DMS 273 treated with DMSO at 0.1 percent for 48 hours (cell line): ENCODE measurements at regions not wholly inside any gene's neighbourhood (a gene's known extent, or its start where the extent isn't known, plus 50 kb on each side); places are given as distances from the start of the nearest gene placed in this dataset.

Experiments
- DNase-seq: peaks from one replicate; lab custom pipeline; 2025; lab: John Stamatoyannopoulos, UW

GRCh38 chr3:132236701-132237651 lies 80.2 kb upstream of the ACP3 start:
- DNase-seq: peak; percentile 65

- no peak for DNase-seq
Observed at GRCh38 chr3:132237652-132238032, 79.6 kb upstream of the ACP3 start.

DNA sequence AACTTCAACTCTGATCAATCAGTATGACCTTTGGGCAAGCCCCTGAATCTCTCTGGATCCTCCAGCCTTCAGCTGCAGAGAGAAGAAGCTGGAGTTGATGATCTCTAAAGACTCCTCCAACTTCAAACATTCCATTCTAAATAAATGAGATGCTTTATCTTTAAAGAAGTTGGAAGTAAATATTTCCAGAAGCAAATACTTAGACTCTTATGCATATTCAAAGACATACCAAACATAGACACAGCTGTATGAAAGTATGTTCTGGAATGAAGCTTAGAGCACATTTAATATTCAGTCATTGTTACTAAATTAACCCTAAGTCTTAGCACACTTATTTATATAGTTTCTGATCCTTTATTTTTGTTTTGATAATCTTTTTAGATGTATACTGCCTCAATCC lies 77.6 kb upstream of the ACP3 start:
- DNase-seq: no peak

DNA sequence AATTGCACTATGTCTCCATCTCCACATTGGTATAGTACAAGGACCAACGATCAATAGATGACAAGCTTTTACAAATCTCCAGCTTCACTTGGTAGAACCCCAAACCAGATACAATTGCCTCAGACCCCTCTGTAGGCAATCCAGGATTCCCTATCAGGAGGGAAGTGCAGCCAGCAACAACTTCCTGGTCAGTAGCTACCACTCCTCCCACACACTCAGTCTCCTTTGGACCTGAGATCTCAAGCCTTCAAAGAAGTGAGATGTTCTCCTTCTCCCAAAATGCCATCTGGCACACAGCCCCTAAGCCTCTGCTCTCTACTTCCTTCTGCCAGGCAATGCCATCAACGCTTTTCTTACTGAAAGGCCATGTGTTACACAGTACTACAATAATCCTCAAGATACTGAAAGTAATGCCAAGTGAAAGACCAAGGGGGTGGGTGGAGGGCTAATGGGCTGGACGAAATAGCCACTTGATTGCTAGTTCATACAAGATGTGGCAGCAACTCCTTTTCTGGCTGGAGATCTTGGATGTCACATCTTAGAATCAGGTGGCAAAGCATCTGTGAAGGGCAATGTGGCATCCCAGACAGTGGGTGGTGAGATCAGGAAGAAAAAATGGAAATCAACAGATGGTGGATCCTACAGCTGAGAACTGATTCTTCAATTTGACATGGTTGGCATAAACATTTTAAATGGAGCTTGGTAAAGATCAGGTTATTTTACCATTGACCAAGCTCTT lies 75.3 kb upstream of the ACP3 start:
- no peak for DNase-seq

DNA sequence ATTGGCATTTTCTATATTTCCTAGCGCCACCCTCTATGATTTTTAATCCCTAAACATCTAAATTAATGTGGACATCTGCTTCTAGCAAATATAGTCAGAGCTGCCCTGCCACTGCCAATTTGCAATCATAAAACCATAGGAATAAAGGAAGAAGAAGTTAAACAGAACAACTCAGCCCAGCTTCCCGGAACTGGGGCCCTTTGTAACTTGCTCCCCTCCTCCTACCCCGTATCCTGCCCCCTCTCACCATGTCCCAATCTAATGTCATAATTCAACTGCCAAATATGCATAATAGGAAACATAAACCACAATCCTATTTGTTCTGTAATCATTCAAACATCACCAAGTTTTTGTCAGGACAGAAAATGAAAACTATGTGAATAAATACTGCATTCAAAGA lies 74.4 kb upstream of the ACP3 start:
- no peak for DNase-seq

GRCh38 chr3:132245552-132246142 lies 71.6 kb upstream of the ACP3 start:
- no peak for DNase-seq

- no peak for DNase-seq
Observed at GRCh38 chr3:132246212-132246611, 71.0 kb upstream of the ACP3 start.

- DNase-seq: no peak
Observed at GRCh38 chr3:132247211-132247610, 70.0 kb upstream of the ACP3 start.

- DNase-seq: no peak
Observed at GRCh38 chr3:132248490-132248889, 68.7 kb upstream of the ACP3 start.

DNA sequence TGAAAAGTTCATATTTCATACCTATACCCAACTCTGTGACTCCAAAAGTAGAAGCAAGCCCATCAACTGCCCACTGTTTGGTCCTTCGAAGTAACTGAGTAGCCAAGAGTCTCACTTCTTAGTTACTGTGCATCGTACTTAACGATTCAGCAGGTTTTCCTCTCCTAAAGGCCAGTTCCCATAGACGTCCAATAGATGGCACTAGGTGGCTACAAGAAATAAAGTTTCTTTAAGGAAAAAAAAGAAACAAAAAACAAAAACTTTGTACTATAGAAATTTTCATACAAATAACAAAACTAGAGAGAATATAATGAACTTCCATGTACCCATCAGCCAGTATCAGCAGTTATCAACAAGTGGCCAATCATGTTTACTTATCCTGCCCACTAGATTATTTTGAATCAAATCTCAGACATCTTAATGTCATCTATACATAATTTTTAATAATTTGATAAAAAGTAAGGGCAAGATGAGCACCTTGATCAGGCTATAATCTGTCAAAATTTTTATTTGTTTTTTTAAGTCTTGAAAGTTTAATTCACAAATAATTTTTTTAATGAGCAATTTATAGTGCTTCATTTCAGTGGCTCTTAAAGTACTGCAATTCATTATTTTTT lies 63.8 kb upstream of the ACP3 start:
- DNase-seq: peak; percentile 48

GRCh38 chr3:132254076-132254755 lies 63.0 kb upstream of the ACP3 start:
- no peak for DNase-seq

DNA sequence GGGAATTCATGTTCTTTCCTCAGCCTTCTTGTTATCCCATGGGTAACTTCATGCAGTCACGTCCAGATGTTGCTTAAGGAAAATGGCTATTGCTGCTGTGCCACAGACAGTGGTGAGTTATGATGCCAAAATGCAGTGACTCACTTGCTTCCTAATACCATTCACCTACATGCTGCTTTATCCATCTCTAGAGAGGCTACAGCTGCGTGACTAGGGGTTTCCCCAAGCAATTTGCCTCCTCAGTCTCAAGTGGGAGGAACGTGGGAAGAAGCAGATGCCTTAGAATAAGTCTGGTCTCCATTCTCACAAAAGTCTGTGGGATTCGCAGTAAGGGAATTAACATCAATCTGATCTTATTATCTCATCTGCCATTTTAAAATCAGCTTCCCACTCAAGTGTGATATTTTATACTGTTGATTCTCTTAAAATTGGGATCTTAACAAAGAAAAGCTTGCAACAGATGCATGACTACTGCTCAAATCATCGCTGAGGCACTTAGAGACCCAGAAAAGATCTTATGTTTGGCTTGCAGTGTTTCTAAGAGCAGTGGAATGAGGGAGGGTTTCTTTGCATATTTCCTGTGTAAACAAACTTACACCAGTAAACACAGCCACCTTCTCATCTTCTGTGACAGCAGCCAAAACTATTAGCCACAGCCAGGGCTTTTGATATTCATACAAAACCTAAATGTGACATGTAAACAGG lies 62.0 kb upstream of the ACP3 start:
- no peak for DNase-seq

DNA sequence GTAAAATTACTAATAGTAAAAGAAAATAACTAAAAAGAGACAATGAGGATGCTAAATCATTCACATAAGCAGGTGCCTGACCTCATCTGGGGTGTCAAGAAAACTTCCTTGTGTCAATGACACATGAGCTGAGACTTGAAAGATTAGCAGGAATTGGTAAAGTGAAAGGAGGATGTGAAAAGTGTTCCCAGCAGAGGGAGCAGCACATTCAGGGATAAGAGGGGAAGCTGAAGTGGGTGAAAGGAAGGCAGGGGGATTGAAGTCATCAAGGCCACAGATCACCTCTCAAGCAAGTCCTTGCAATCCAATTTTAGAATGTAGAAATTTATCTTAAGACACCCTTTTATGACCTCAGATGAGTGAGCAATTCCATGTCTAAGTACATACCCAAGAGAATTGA lies 60.2 kb upstream of the ACP3 start:
- peak; percentile 34 for DNase-seq

DNA sequence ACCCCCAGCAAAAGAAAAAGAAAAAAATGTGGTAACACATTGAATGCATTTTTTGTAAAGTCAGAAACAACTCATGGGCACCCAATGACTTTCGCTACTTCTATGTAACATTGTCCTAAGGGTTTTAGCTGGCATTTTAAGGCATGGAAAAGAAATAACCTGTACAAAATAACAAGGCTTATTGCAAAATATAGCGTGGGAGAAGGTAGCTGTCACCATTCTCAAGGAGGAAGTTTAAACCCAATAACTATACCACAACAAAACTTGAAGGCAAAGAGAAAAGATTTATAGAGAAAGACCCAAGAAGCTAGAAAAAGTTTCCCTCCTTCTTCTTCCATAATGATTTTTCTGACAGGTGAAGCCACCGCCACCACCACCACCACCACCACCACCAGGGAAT lies 55.7 kb upstream of the ACP3 start:
- DNase-seq: no peak

GRCh38 chr3:132262305-132262704 lies 54.9 kb upstream of the ACP3 start:
- DNase-seq: no peak

DNA sequence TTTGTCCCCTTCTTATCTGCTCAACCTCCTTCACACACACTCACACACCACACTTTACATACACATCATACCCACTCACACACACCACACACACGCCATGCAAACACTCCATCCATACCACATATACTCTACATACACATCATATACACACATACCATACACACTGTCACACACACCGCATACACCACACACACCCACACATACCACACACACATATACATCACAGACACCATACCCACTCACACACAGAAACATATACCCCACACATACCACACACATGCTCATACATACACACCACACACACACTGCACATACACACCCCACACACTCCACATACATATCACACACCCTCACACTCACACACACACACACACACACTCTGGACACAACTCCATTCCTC lies 54.3 kb upstream of the ACP3 start:
- no peak for DNase-seq

DNA sequence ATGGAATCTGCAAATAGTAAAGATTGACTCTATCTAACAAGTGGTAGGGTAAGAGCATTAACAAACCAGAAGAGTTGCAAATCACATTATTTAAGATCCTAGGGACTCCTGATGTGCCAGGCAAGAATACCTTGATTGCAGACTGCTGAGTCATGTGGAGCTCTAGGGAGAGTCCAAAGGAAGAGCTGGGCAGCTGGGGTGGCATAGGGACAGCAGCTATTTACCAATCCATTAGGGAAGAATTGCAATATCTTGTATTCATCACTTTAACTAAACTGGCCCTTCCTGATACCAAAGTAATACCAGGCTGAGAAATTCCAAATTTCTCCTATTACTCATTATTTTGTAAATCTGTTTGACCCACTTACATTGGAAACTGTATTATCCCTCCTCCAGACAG lies 52.2 kb upstream of the ACP3 start:
- no peak for DNase-seq

- no peak for DNase-seq
Observed at GRCh38 chr3:132265488-132265887, 51.7 kb upstream of the ACP3 start.

- no peak for DNase-seq
Observed at GRCh38 chr3:132267391-132267993, 49.7 kb upstream of the ACP3 start.
